T-helper 1 cell treated with Interleukin-12 subunit alpha and Interleukin-12 subunit beta and Interleukin-4 antibody, amounts not matched to agents 30 μg/mL and 1 μg/mL, for 36 hours (primary cell): ENCODE measurements at regions not wholly inside any gene's neighbourhood (a gene's known extent, or its start where the extent isn't known, plus 50 kb on each side); places are given as distances from the start of the nearest gene placed in this dataset.
"Not testable (repeated sequence)": the region's sequence is repeated elsewhere in the genome, so short reads cannot be mapped to it uniquely, and the experiment has no call there.

Source experiments
- H3K27ac Mint-ChIP-seq: one replicate; pipeline ENCODE4 v1.8.0; 2021; ENCODE audit warnings: mild to moderate bottlenecking, mixed read lengths
- H3K27me3 Mint-ChIP-seq: one replicate; pipeline ENCODE4 v1.8.0; 2021; ENCODE audit warnings: low read depth, mixed read lengths
- H3K36me3 Mint-ChIP-seq: one replicate; pipeline ENCODE4 v1.8.0; 2021; ENCODE audit warnings: low read depth, mixed read lengths
- H3K4me1 Mint-ChIP-seq: one replicate; pipeline ENCODE4 v1.8.0; 2021; ENCODE audit warnings: low read depth, mixed read lengths
- H3K4me3 Mint-ChIP-seq: one replicate; pipeline ENCODE4 v1.8.0; 2021; ENCODE audit warnings: mild to moderate bottlenecking, moderate library complexity, mixed read lengths
- H3K9me3 Mint-ChIP-seq: one replicate; pipeline ENCODE4 v1.8.0; 2021; ENCODE audit warnings: mixed read lengths

DNA sequence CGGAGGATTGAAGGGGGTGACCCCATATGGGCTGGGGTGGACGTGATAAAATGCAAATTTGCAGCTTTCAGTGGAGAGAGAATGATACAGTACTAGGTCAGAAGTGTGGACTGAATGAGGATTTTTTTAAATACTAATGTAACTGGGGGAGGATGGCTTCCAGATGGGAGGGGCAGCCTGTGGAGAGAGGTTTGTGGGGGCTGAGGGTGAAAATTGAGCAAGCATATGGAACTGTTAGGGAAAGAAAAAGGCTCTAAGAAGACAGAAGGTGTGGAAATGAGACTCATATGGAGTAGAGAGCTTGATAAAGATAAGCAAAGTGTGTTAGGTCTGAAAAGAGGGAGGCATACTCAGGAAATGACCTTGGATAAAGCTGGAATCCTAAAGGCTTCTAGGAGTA, 926.4 kb downstream of the IGSF11 start:
- no peaks in the 10 kb centered on the region for H3K27me3 Mint-ChIP-seq
- H3K36me3 Mint-ChIP-seq, result no peaks in the 10 kb centered on the region
- no peak overlapping the region for H3K27ac Mint-ChIP-seq
- no peak overlapping the region for H3K4me3 Mint-ChIP-seq
- H3K9me3 Mint-ChIP-seq, result peaks cover 12% of the 10 kb centered on the region
- no peaks in the 10 kb centered on the region for H3K4me1 Mint-ChIP-seq

- Mint-ChIP-seq H3K4me3 (no peak overlapping the region), H3K27me3 (no peaks in the 10 kb centered on the region), H3K4me1 (no peaks in the 10 kb centered on the region), H3K36me3 (no peaks in the 10 kb centered on the region), H3K27ac (no peak overlapping the region), H3K9me3 (peaks cover 12% of the 10 kb centered on the region)
Measured at GRCh38 chr3:118108769-118109168, 925.9 kb downstream of the IGSF11 start.

DNA sequence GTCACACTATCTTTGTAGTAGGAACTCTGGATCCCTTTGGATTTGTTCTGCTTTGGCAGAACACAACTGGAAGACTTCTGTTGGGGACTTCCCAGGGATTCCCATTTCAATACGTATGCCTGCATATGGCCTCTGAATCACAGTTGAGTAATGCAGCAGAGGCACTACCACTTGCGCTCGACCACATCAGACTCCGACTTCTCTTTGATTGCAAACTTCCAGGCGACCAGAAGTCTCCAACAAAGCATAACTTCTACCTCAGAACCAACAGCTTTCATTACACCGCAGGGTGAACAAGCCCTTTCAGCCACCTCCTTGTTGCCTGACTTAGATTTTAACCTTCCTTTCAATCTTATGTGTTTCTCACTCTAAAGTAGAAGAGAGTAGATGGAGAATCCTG, 924.4 kb downstream of the IGSF11 start:
- H3K4me3 Mint-ChIP-seq, result no peak overlapping the region
- peaks cover 15% of the 10 kb centered on the region for H3K9me3 Mint-ChIP-seq
- no peaks in the 10 kb centered on the region for H3K27me3 Mint-ChIP-seq
- H3K36me3 Mint-ChIP-seq, result no peaks in the 10 kb centered on the region
- no peaks in the 10 kb centered on the region for H3K4me1 Mint-ChIP-seq
- no peak overlapping the region for H3K27ac Mint-ChIP-seq

GRCh38 chr3:118116991-118117390, 917.7 kb downstream of the IGSF11 start:
- no peaks in the 10 kb centered on the region for H3K4me1 Mint-ChIP-seq

DNA sequence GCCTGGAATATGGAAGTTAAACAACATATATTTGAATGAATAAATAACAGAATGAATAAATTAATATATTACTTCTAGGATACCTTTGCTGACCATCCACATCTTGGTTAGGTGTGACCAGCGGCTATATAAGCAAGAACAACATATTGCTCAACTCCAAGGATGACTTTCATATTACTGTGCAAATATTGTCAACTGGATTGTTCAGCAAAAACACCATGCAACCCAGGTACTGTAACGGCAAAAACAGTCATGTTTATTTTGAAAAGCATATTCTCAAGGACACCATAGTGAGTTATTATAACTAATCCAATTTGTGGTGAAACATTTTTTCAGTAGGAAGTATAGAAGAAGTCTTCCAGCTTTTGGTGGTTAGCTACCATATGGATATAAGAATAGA, 907.9 kb downstream of the IGSF11 start:
- Mint-ChIP-seq H3K4me1 (no peaks in the 10 kb centered on the region), H3K9me3 (peaks cover 3% of the 10 kb centered on the region), H3K36me3 (no peaks in the 10 kb centered on the region), H3K27ac (no peak overlapping the region), H3K27me3 (no peaks in the 10 kb centered on the region), H3K4me3 (no peak overlapping the region)

More at GRCh38 chr3:118116991-118117390, 917.7 kb downstream of the IGSF11 start:
- Mint-ChIP-seq H3K4me3 (no peak overlapping the region), H3K9me3 (peaks cover 3% of the 10 kb centered on the region), H3K36me3 (no peaks in the 10 kb centered on the region), H3K27ac (no peak overlapping the region), H3K27me3 (no peaks in the 10 kb centered on the region)

- H3K9me3 Mint-ChIP-seq, result peaks cover 6% of the 10 kb centered on the region
- H3K27ac Mint-ChIP-seq, result no peak overlapping the region
- H3K4me1 Mint-ChIP-seq, result no peaks in the 10 kb centered on the region
- no peaks in the 10 kb centered on the region for H3K36me3 Mint-ChIP-seq
- no peaks in the 10 kb centered on the region for H3K27me3 Mint-ChIP-seq
- no peak overlapping the region for H3K4me3 Mint-ChIP-seq
Measured at GRCh38 chr3:118127992-118128391, 906.7 kb downstream of the IGSF11 start.

DNA sequence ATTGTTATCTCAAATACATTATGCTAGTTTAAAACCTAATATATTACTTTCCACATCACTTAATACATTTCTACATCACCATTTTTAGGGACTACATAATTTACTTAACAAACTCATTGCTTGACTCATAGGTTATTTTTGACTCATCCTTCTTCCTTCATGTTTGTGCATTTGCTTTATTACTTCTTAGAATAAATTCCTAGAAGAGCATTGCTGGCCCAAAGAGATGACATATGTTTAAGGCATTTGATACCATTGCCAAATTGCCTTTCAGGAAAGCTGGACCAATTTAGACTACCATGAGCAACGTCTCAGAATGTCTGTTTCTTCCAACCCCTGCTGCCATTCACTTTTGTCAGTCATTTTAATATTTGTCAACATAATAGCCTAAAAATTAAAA, 905.8 kb downstream of the IGSF11 start:
- no peak overlapping the region for H3K27ac Mint-ChIP-seq
- peaks cover 8% of the 10 kb centered on the region for H3K9me3 Mint-ChIP-seq
- no peak overlapping the region for H3K4me3 Mint-ChIP-seq
- no peaks in the 10 kb centered on the region for H3K27me3 Mint-ChIP-seq
- H3K36me3 Mint-ChIP-seq, result no peaks in the 10 kb centered on the region
- H3K4me1 Mint-ChIP-seq, result no peaks in the 10 kb centered on the region

- H3K27me3 Mint-ChIP-seq, result no peaks in the 10 kb centered on the region
- no peaks in the 10 kb centered on the region for H3K36me3 Mint-ChIP-seq
- H3K9me3 Mint-ChIP-seq, result peaks cover 17% of the 10 kb centered on the region
- no peak overlapping the region for H3K27ac Mint-ChIP-seq
- no peak overlapping the region for H3K4me3 Mint-ChIP-seq
- H3K4me1 Mint-ChIP-seq, result no peaks in the 10 kb centered on the region
Measured at GRCh38 chr3:118137778-118138177, 896.9 kb downstream of the IGSF11 start.

DNA sequence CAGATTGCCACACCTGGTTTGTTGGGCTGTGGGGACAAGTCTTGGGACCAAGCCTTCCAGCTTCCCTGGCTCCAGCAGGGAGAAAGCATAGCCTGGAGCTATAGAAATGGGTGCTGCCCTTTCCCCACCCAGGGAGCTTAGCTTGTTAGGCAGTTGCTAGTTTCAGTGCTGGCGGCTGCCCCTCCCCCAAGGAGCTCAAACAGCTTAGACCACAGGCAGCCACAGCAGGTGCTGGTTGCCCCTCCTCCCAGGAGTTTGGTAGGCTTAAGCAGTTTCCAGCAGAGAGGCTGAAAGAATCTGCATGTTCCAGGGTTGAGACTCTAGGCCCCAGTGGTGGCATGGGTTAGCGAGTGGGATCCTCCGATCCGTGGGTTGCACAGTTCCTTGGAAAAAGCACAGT, 889.7 kb downstream of the IGSF11 start:
- Mint-ChIP-seq H3K4me3 (no peak overlapping the region), H3K27me3 (no peaks in the 10 kb centered on the region), H3K9me3 (peaks cover 24% of the 10 kb centered on the region), H3K36me3 (no peaks in the 10 kb centered on the region), H3K4me1 (no peaks in the 10 kb centered on the region), H3K27ac (no peak overlapping the region)

- Mint-ChIP-seq H3K27me3 (no peaks in the 10 kb centered on the region), H3K27ac (no peak overlapping the region), H3K4me3 (no peak overlapping the region), H3K9me3 (peaks cover 22% of the 10 kb centered on the region), H3K36me3 (no peaks in the 10 kb centered on the region), H3K4me1 (no peaks in the 10 kb centered on the region)
Measured at GRCh38 chr3:118146658-118147375, 887.8 kb downstream of the IGSF11 start.

DNA sequence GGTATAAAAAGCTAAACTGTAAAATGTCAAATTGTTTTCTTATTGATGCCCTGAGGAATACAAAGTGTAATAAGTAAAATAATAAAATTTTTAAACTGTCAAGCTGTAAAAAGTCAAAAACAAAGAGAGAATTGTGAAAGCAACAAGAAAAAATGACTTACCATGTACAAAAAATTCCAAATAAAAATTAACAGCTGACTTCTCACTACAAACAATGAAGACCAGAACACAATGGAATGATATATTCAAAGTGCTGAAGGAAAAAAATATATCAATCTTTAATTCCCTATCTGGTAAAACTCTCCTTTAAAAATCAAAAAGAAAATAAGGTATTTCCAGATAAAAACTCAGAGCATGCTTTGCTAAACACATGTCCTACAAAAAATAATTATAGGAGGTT, 883.5 kb downstream of the IGSF11 start:
- no peaks in the 10 kb centered on the region for H3K27me3 Mint-ChIP-seq
- no peaks in the 10 kb centered on the region for H3K36me3 Mint-ChIP-seq
- no peak overlapping the region for H3K27ac Mint-ChIP-seq
- H3K4me1 Mint-ChIP-seq, result no peaks in the 10 kb centered on the region
- peaks cover 4% of the 10 kb centered on the region for H3K9me3 Mint-ChIP-seq
- no peak overlapping the region for H3K4me3 Mint-ChIP-seq

- H3K4me3 Mint-ChIP-seq, H3K27me3 Mint-ChIP-seq, H3K4me1 Mint-ChIP-seq, H3K27ac Mint-ChIP-seq, H3K36me3 Mint-ChIP-seq: not testable (repeated sequence)
- H3K9me3 Mint-ChIP-seq, result peaks cover 29% of the 10 kb centered on the region
Measured at GRCh38 chr3:118162627-118163588, 871.7 kb downstream of the IGSF11 start.

GRCh38 chr3:118165413-118165812, 869.2 kb downstream of the IGSF11 start:
- peaks cover 23% of the 10 kb centered on the region for H3K9me3 Mint-ChIP-seq
- no peaks in the 10 kb centered on the region for H3K4me1 Mint-ChIP-seq
- no peaks in the 10 kb centered on the region for H3K36me3 Mint-ChIP-seq
- no peak overlapping the region for H3K4me3 Mint-ChIP-seq
- H3K27ac Mint-ChIP-seq, result no peak overlapping the region
- H3K27me3 Mint-ChIP-seq, result no peaks in the 10 kb centered on the region

GRCh38 chr3:118167571-118167970, 867.1 kb downstream of the IGSF11 start:
- Mint-ChIP-seq H3K4me3 (no peak overlapping the region), H3K27me3 (no peaks in the 10 kb centered on the region), H3K4me1 (no peaks in the 10 kb centered on the region), H3K36me3 (no peaks in the 10 kb centered on the region), H3K27ac (no peak overlapping the region), H3K9me3 (peaks cover 16% of the 10 kb centered on the region)

- Mint-ChIP-seq H3K9me3 (peaks cover 13% of the 10 kb centered on the region), H3K27ac (no peak overlapping the region), H3K36me3 (no peaks in the 10 kb centered on the region), H3K4me1 (no peaks in the 10 kb centered on the region), H3K4me3 (no peak overlapping the region), H3K27me3 (no peaks in the 10 kb centered on the region)
Measured at GRCh38 chr3:118168175-118168574, 866.5 kb downstream of the IGSF11 start.
